Right forelimb (tissue), 1 donor: ENCODE measurements at regions not wholly inside any gene's neighbourhood (a gene's known extent, or its start where the extent isn't known, plus 50 kb on each side); places are given as distances from the start of the nearest gene placed in this dataset.

Source experiments
- DNase-seq: peaks from one replicate; pipeline ENCODE4 v3.0.0-alpha.2; 2018

DNA sequence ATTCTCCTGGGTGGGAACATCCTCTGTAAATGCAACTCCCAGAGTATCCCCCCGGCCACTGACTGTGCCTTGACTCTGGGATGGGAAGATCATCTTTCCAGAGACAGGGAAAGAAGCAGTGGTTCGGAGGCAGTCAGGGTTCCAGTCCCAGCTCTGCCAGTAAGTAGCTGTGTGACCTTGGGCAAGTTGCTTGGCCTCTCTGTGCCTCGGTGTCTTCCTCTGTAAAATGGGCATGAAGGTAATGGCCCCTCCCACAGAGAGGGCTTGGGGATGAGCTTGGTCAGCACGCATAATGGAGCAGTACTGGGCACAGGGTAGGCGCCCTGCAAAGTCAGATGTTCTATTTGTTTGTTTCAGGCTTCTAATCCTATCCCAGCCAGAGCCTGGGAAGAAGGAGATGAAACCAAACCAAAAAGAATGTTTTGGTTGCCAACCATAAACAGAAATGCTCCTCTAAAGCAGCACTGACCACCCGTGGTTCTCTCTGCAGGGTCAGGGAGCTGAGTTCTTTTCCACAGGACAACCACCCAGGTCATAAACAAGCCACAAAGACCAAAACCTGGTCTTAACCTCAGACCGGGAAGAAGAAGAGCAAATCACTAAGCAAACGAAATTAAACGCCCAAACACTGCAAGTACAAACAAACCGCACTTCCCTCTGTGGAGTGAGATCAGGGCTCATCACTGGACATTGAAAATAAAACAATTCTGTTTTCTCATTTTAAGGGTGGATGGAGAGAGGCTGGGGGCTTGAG lies 381.0 kb upstream of the SULF2 start:
- no peak for DNase-seq

DNA sequence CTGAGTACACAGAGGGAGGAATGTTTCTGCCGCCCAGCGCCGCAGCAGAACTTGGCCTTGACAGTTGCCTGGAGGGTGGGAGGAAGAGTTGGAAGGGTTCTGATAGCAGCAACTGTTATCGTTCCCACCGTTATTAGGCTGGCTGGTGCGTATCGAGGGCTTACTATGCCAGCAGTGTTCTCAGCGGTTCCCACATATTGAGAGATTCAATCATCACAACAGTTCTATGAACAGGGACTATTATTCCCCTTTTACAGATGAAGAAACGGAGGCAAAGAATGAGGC lies 380.1 kb upstream of the SULF2 start:
- no peak for DNase-seq

DNA sequence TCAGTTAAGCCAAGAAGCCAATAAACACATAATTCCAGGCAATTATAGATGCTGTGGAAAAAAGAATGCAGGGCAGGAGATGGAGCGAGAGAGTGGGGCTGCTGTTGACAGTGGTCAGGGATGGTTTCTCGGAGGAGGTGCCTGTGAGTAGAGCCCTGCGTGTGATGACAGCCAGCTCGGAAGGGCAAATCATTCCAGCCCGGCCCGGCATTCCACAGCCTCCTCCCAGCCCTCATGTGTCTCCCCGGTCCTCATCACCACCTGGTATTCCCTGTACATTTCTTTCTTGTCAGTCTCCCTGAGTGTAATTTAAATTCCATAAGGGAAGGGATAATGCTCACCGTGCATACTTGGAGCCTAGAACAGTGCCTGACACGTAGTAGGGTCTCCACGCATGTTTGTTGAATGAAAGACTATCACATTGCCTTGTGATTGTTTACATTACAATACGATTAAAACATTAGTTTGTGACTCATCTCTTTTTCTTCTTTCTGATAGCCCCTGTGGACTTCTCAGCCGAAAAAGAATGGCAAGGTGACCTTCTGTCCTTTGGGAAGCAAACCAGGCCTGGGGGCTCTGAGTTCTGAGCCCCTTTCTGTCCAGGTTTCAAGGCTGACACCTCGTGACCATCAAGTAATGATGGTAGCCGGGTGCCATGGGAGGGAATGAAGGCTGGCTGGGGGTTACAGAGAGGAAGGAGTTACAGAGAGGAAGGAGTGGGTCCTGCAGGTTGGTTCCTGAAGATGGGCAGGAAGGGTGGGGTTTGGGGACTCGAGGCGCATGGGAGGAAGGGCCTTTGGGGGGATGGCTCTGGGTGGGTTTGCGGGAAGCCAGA lies 379.5 kb upstream of the SULF2 start:
- DNase-seq = no peak

DNA sequence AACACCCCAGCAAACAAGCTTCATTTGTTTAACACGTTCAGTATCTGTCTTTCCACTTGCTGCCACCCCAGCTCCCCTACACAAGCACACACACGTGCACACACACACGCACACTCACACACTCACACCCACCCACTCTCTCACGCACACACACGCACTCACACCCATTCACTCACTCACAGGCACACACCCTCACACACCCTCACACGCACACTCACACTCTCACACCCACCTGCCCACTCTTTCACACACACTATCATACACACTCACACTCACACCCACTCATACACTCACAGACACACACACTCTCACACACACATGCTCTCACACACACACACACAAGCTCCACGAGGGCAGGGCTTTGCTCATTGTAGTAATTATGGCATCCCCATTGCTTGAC lies 378.8 kb upstream of the SULF2 start:
- no peak for DNase-seq

DNA sequence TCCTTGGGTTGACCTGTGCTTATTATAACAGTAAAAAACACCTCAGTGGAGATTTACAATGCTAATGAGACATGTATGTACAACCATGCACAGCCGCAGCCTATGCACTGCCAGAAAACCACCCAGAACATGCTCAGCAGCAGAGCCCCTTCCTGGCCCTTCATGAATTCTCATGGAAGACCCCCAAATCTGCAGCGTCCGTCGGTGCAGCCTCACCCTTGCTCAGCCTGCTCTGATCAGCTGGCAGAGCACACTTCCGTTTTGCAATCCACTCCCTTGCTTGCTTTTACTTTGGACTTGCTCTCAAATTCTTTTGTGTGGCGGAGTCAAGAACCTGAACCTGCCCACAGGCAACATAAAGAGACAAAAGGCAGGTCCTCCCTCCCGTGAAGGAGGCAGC lies 378.2 kb upstream of the SULF2 start:
- DNase-seq = no peak

DNA sequence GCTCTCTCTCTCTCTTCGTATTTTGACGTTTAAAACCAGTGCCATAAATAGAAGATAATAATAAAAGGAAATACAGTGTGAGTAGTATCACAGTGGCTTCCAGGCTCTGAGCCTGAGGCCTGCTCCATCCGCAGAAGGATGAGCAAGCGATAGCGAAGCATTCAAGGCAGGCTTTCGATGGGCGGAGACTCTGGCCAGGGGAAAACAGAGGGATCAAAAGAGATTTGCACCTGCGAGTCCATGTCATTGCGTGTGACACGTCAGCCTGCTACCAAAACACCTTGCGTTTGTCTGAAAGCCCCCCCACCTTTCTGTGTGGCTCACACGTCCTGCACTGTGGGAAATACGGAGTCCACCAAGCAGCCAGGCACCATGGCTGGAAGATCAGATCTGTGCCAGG lies 377.3 kb upstream of the SULF2 start:
- no peak for DNase-seq

DNA sequence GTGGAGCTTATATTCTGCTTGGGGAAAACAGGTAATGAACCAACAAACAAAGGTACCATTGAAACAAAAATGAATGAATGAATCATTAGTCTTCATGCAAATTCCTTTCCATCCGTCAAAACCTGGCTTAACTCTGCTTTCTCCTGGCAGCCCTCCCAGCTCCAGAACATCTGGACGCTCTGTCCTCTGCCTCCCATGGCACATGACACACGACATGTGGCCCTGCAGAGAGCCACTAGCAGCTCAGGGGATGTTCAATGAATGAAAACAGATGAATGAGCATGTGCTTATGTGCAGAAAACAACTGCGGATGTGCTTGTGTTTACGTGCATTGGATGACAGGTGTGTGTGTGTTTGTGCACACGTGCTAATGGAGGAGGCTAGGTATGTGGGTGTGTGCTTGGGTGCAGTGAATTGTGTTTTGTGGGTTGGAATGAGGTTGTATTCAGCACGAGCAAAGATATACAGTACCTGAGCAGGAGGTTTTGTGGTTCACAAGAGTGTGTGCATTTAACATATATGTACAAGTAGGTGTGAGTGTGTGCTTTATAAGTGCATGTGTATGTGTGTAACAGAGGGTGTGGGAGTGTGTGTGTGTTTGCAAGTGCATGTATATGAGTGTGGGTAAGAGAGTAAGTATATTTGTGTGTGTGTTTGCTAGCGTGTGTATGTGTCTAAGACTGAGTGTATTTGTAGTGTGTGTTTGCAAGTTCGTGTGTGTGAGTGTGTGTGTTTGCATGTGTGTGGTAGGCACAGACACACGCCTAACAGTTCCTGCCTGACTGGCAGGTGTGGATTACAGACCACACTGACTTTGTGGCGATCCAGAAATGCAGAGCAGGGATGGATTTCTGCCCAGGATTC lies 374.1 kb upstream of the SULF2 start:
- no peak for DNase-seq

DNA sequence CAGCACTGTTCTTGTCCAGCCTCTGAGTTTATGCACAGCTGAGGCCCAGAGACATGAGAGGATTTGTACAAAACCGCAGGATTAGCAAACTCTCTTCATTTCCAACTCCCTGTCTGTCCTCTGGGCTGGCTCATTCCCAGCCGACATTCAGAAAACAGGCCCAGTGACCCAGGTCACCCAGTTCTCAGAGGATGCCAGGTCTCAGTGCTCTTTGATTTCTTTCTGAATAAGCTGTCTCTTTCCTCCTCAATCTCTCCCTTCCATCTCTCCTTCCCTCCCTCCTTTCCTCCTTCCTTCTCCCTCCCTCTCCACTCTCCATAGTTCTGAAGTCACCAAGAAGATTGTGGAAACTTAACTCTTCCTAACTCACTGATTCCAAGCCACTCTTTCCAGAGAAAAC lies 372.7 kb upstream of the SULF2 start:
- no peak for DNase-seq

DNA sequence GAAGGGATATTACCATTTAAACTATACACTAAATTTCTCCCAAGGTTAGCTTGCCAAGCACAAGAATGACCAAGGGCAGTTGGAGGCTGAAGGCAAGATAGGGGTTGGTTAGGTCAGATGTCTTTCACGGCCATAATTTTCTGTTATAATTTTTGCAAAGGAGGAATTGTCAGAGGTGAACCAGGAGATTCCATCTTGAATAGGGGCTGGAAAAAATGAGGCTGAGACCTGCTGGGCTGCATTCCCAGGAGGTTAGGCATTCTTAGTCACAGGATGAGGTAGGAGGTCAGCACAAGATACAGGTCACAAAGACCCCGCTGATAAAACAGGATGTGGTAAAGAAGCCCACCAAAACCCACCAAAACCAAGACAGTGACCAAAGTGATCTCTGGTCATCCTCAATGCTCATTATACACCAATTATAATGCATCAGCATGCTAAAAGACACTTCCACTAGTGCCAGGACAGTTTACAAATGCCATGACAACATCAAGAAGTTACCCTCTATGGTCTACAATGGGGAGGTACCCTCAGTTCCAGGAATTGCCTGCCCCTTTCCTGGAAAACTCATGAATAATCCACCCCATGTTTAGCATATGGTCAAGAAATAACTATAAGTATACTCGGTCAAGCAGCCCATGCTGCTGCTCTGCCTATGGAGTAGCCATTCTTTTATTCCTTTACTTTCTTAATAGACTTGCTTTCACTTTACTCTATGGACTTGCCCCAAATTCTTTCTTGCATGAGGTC lies 371.8 kb upstream of the SULF2 start:
- no peak for DNase-seq

DNA sequence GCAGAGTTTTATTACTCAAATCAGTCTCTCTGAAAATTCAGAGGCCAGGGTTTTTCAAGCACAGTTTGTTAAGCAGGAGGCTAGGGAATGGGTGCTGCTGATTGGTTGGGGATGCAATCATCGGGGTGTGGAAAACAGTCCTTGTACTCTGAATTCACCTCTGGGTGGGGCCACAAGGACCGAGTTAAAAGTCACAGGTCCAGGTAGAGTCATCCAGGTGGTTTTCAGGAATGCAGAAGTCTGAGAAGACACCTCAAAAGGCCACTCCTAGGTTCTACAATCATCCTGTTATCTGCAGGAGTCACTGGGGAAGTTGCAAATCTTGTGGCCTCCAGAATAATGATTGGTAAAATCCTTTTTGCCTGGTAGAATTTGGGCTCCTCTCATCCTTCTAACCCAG lies 371.2 kb upstream of the SULF2 start:
- DNase-seq = no peak

DNA sequence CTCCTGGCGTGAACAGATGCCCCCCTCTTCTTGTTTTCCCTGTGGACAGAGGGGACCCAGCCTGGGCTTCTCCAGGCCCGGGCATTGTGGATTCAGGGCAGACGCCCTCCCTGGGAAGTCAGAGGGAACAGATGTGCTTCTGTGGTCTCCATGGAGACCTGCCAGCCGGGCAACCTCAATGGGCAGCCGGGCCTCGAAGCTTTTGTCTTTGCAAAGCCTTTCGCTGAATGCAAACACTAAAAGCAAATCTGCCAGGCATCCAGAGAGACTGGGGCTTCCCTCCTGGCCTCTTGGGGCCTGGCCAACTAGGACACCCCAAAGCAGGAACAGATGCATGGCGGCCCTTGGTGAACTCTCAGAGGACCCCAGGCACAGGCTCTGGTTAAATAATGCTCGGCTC lies 370.0 kb upstream of the SULF2 start:
- no peak for DNase-seq

DNA sequence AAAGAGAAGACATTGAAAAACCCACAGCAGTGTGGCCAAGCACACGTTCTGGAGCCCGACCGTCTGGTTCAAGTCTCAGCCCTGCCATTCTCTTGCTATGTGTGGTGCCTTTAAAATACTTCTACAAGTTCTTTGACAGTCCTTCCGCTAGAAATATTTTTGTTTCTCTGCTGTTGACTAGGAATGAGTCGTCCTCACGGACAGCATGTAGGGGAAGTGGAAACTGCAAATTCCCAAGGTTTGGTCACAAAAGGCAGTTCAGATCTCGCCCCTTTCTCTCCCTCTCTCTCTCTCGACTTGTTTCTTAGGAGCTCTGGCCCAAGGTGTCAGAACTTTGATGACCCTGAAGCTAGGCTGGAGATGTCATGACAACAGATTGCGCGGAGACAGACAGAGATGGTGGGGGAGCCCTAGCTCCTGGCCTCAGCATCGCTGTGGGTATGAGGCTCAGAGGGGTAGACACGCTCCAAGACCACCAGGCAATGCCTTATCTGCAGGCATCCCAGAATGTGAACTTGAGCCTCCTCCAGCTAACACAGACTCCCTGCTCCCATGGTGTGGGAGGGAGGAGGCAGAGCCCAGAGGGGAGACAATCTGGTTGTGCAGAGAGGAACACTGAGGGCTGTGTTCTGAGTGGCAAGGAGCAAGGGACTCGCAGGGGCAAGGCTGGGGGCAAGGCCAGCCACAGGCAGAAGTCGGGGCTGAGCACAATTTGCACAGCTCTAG lies 368.9 kb upstream of the SULF2 start:
- no peak for DNase-seq

DNA sequence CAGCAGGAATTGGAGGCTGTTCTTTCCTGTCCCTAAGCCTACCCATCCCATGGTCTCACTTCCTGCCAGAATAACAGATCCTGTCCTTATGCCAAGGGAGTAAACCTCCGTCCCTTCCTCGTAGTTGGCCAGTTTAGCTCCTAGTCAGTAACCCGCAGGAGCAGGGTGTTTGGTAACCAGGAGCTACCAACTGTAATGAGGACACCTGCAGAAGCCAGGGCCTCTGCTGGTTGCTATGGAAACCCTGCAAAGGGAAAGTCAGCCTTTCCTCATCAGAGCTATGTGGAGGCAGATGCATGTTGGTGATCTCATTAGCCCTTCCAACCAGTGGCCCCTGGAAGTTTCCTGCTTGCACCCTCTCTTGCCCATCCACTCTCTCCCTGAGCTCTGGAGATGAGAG lies 368.2 kb upstream of the SULF2 start:
- DNase-seq = no peak

DNA sequence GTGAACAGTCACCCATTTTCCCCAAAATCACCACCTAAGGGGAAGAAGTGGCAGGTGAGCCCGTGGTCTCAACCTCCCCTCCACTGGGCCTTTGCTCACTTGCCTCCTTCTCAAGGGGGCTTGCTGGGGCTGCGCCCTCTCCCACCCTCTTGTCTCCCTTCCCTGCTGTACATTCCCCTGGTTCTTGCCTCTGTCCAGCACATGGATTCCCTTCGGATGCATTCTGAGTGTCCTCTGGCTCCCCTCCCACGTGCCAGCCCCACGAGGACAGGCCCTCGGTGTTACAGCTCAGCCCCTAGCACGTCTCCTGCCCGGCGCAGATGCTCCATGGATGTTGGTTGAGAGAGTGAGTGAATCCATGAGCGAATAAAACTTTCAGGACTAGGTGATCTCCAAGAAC lies 367.8 kb upstream of the SULF2 start:
- no peak for DNase-seq

DNA sequence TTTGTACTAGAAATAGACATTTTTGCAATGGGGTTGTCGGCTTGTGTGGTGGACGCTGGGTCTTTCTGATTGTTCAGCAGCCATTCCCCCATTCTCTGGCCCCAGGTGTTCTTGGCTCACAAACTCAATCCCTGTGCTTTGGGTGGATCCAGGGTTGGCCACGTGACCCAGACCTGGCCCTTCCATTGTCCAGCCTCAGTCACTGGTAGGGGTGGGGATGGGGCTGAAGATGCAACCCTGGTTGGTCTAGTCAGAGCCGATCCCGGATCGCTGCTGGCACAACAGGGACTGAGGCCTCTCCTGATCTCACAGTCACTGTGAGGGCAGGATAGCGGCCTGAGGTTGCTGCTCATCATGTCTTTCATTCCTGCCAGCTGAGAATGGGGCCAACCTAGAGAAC lies 365.3 kb upstream of the SULF2 start:
- no peak for DNase-seq

DNA sequence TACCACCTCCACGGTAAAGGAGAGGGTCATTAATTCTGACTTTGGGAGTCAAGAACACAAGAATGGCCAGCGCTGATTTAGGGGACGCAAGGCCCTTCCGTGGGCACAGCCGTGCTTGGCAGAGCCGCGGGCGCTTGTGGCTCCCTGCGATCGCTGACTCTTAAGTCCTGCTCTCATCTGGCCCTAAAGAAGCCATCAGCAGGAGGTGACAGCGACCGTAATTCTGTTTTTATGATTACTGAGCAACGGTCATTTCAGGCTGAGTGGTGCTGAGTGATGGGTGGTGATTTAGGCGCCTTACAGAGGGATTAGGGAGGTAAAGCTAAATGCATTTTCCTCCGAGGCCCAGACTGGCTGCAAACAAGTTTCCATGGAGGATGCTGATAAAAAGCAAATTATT lies 364.6 kb upstream of the SULF2 start:
- no peak for DNase-seq

DNA sequence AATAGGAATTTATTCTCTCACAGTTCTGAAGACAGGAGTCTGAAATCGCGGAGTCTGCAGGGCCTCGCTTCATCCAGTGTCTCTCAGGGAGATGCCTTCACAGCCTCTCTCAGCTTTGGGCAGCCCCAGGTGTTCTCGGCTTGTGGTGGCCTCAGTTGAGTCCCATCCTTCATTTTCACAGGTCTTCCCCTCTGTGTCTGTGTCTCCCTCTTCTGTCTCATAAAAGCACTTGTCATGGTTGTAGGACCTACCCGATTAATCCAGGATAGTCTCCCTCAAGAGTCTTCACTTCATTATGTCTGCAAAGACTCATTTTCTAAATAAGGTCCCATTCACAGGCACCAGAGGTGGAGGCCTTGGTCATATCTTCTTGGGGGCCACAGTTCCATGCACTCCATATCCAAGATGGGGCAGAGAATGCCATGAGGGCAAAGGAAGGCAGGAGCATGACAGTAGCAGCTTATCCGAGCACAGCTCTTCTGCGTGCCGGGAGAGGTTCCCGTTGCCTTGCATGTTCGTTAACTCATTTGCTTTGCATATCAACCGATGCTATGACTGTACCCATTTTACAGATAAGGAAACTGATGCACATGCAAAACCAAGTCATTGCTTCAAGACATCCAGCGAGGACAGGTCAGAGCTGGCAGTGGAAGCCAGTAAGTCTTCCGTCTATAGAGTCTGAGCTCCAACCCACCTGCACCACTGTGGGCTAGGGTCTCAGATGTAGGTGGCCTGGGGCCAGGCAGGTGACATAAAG lies 363.8 kb upstream of the SULF2 start:
- no peak for DNase-seq

DNA sequence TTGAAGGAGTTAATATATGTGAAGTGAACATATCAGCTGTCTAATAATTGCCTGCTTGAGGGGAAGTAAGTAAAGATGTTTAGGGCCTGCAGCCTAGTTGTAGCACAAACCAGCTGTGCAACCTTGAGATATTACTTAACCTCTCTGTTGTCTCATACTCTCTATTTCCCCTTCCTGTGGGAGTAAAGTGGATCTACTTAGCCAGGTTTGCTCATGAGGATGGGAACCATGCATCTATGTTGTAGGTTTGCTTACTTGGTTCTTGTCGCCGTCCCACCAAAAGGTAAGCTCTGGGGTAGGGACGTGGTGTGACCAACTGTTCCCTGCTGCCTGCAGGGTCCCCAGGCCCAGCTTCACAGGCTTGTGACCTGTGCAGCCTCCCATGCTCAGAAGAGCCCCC lies 362.7 kb upstream of the SULF2 start:
- DNase-seq = no peak

DNA sequence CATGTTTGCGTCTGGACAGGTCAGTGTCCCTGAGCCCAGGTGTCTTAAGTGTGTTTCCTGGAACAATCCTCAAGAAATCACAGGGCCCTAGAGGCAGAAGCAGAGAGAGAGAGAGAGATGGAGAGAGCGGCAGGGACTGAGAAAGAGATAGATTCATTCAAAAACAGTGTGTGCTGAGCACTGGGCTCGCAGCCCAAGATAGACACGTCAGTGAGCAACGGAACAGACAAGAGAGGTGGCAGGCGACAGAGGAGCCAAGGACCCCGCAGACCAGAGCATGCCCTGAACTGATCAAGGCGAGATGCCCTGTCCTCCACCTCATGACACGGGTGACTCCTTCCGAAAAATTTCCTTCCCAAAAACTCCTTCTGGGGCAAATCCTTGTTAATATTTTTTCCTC lies 362.0 kb upstream of the SULF2 start:
- no peak for DNase-seq

DNA sequence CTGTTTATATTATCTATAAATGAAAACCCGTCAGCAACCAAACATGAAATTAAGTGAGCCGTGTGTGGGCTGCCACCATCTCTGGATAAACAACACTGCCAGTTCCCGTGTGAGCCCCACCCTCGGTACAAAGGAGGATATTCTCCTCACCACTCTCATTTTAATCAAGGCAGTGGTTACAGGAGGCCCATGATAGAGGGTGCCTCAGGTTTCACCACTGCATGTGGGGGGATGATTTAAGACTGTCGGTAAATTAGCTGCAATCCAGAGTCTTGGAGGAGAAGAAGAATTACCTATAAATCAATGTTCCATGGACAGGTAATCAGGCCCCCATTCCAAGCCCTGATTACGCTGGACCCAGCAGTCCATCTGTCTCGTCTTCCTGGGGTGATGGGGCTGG lies 361.6 kb upstream of the SULF2 start:
- no peak for DNase-seq

DNA sequence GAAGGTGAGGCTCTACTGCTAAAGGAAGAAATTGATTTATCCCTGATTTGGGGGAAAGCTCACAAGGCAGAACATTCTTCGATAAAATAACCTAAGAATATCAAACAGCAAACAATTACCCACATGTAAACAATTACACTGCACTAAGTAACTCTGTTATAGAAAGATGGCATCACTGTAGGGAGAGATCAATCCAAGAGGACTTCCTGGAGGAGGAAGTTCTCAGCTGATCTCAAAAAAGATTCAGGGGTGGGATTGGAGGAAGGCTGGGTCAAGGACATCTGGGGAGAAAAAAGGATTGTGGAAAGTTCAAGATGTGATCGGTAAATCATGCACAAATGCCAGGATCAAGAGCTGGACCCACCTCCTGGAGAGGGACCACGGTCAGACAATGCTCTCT lies 361.0 kb upstream of the SULF2 start:
- no peak for DNase-seq
